SK-N-SH treated with all-trans-retinoic acid at 6 μM for 48 hours (cell line): ENCODE measurements at regions not wholly inside any gene's neighbourhood (a gene's known extent, or its start where the extent isn't known, plus 50 kb on each side); places are given as distances from the start of the nearest gene placed in this dataset.

Source experiments
- ATAC-seq: fragments of 200-7000 bp; cut with Tn5 transposase; 3 replicates; pipeline ENCODE4 v1.9.1; 2020; ENCODE audit warnings: mild to moderate bottlenecking, moderate library complexity
- ARNTL ChIP-seq: fragments of 450-650 bp; formaldehyde crosslinking; IDR thresholded peaks from 2 replicates; pipeline ENCODE4 v1.5.0; 2020; ENCODE audit warnings: low read depth, mild to moderate bottlenecking, moderate library complexity, borderline replicate concordance
- BACH2 ChIP-seq: fragments of 250-450 bp; sonication (Bioruptor Pico); IDR thresholded peaks from 2 replicates; pipeline ENCODE4 v1.9.0; 2021; ENCODE audit warnings: mild to moderate bottlenecking, borderline replicate concordance
- CREB5 ChIP-seq: fragments of 250-450 bp; sonication (Bioruptor Pico); IDR thresholded peaks from 2 replicates; pipeline ENCODE4 v1.5.1; 2020; ENCODE audit warnings: low read depth, mild to moderate bottlenecking, moderate library complexity
- CSDC2 ChIP-seq: fragments of 250-450 bp; sonication (Bioruptor Pico); IDR thresholded peaks from 2 replicates; pipeline ENCODE4 v1.5.0; 2020; ENCODE audit warnings: mild to moderate bottlenecking, moderate library complexity
- CSRNP3 ChIP-seq: fragments of 250-450 bp; sonication (Bioruptor Pico); IDR thresholded peaks from 2 replicates; pipeline ENCODE4 v1.5.1; 2021; ENCODE audit warnings: mild to moderate bottlenecking, moderate library complexity
- ESRRG ChIP-seq: fragments of 250-450 bp; sonication (Bioruptor Pico); IDR thresholded peaks from 2 replicates; pipeline ENCODE4 v1.6.1; 2021; ENCODE audit warnings: mild to moderate bottlenecking
- GLIS3 ChIP-seq: fragments of 250-450 bp; sonication (Bioruptor Pico); IDR thresholded peaks from 2 replicates; pipeline ENCODE4 v1.5.0; 2020; ENCODE audit warnings: mild to moderate bottlenecking, moderate library complexity
- ISL1 ChIP-seq: fragments of 250-450 bp; sonication (Bioruptor Pico); IDR thresholded peaks from 2 replicates; pipeline ENCODE4 v2.1.2; 2022; ENCODE audit warnings: mild to moderate bottlenecking, moderate library complexity
- OSR1 ChIP-seq: fragments of 250-450 bp; sonication (Bioruptor Pico); IDR thresholded peaks from 2 replicates; pipeline ENCODE4 v1.8.0; 2022; ENCODE audit warnings: moderate library complexity, mild to moderate bottlenecking, inconsistent platforms
- RARB ChIP-seq: fragments of 250-450 bp; sonication (Bioruptor Pico); IDR thresholded peaks from 2 replicates; pipeline ENCODE4 v1.8.0; 2021; ENCODE audit warnings: mild to moderate bottlenecking, moderate library complexity
- SNAI2 ChIP-seq: fragments of 250-450 bp; sonication (Bioruptor Pico); IDR thresholded peaks from 2 replicates; pipeline ENCODE4 v1.5.0; 2020; ENCODE audit warnings: mild to moderate bottlenecking, moderate library complexity
- TOX ChIP-seq: fragments of 250-450 bp; sonication (Bioruptor Pico); IDR thresholded peaks from 2 replicates; pipeline ENCODE4 v1.8.0; 2021; ENCODE audit warnings: mild to moderate bottlenecking, moderate library complexity, borderline replicate concordance
- ZC3H10 ChIP-seq: fragments of 250-450 bp; sonication (Bioruptor Pico); IDR thresholded peaks from 2 replicates; pipeline ENCODE4 v1.5.1; 2021; ENCODE audit warnings: mild to moderate bottlenecking, moderate library complexity
- ZFP3 ChIP-seq: fragments of 250-450 bp; sonication (Bioruptor Pico); IDR thresholded peaks from 2 replicates; pipeline ENCODE4 v1.5.0; 2020; ENCODE audit warnings: mild to moderate bottlenecking, moderate library complexity
- ZFP30 ChIP-seq: fragments of 450-650 bp; formaldehyde crosslinking; IDR thresholded peaks from 2 replicates; pipeline ENCODE4 v1.5.0; 2022; ENCODE audit warnings: mild to moderate bottlenecking, moderate library complexity
- ZNF565 ChIP-seq: fragments of 450-650 bp; formaldehyde crosslinking; conservative IDR thresholded peaks from 2 replicates; pipeline ENCODE4 v1.5.0; 2020; ENCODE audit warnings: low read depth, mild to moderate bottlenecking, moderate library complexity
- ZNF70 ChIP-seq: fragments of 450-650 bp; formaldehyde crosslinking; IDR thresholded peaks from 2 replicates; pipeline ENCODE4 v1.5.0; 2020; ENCODE audit warnings: mild to moderate bottlenecking, moderate library complexity
- TF ChIP-seq, protein P1 (sequence below): fragments of 250-450 bp; sonication (Bioruptor Pico); IDR thresholded peaks from 2 replicates; pipeline ENCODE4 v1.8.0; 2021; ENCODE audit warnings: low read depth, mild to moderate bottlenecking, moderate library complexity, borderline replicate concordance
- TF ChIP-seq, protein P2 (sequence below): fragments of 250-450 bp; sonication (Bioruptor Pico); IDR thresholded peaks from 2 replicates; pipeline ENCODE4 v1.5.0; 2020; ENCODE audit warnings: mild to moderate bottlenecking, moderate library complexity
- TF ChIP-seq, protein P3 (sequence below): fragments of 250-450 bp; sonication (Bioruptor Pico); IDR thresholded peaks from 2 replicates; pipeline ENCODE4 v1.8.0; 2020; ENCODE audit warnings: mild to moderate bottlenecking, moderate library complexity, borderline replicate concordance

DNA sequence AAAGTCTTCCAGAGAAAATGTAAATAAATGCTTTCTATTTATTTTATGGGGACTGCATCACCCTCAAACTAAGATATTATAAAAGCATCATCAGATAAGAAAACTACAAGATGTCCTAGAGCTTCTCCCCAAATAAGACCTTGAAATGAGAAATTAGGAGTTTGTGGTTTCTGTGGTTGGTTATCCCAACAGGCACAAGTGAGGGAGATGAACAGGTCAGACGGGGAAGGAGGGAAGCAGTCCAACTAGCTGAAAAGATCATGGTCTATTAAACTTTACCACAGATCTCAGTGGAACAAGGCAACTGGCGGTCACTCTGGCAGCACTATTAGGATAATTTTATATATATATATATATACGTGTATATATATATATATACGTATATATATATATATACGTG, 319.3 kb upstream of the GRID2 start:
- TF ChIP-seq SNAI2 (no peak), TOX (CRISPR knock-in tag) (no peak), BACH2 (CRISPR knock-in tag) (no peak)
- TF ChIP-seq, protein P1, sequence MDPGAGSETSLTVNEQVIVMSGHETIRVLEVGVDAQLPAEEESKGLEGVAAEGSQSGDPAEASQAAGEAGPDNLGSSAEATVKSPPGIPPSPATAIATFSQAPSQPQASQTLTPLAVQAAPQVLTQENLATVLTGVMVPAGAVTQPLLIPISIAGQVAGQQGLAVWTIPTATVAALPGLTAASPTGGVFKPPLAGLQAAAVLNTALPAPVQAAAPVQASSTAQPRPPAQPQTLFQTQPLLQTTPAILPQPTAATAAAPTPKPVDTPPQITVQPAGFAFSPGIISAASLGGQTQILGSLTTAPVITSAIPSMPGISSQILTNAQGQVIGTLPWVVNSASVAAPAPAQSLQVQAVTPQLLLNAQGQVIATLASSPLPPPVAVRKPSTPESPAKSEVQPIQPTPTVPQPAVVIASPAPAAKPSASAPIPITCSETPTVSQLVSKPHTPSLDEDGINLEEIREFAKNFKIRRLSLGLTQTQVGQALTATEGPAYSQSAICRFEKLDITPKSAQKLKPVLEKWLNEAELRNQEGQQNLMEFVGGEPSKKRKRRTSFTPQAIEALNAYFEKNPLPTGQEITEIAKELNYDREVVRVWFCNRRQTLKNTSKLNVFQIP (CRISPR knock-in tag) = no peak
- TF ChIP-seq, protein P2, sequence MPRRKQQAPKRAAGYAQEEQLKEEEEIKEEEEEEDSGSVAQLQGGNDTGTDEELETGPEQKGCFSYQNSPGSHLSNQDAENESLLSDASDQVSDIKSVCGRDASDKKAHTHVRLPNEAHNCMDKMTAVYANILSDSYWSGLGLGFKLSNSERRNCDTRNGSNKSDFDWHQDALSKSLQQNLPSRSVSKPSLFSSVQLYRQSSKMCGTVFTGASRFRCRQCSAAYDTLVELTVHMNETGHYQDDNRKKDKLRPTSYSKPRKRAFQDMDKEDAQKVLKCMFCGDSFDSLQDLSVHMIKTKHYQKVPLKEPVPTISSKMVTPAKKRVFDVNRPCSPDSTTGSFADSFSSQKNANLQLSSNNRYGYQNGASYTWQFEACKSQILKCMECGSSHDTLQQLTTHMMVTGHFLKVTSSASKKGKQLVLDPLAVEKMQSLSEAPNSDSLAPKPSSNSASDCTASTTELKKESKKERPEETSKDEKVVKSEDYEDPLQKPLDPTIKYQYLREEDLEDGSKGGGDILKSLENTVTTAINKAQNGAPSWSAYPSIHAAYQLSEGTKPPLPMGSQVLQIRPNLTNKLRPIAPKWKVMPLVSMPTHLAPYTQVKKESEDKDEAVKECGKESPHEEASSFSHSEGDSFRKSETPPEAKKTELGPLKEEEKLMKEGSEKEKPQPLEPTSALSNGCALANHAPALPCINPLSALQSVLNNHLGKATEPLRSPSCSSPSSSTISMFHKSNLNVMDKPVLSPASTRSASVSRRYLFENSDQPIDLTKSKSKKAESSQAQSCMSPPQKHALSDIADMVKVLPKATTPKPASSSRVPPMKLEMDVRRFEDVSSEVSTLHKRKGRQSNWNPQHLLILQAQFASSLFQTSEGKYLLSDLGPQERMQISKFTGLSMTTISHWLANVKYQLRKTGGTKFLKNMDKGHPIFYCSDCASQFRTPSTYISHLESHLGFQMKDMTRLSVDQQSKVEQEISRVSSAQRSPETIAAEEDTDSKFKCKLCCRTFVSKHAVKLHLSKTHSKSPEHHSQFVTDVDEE = no peak
- ATAC-seq = no peak

DNA sequence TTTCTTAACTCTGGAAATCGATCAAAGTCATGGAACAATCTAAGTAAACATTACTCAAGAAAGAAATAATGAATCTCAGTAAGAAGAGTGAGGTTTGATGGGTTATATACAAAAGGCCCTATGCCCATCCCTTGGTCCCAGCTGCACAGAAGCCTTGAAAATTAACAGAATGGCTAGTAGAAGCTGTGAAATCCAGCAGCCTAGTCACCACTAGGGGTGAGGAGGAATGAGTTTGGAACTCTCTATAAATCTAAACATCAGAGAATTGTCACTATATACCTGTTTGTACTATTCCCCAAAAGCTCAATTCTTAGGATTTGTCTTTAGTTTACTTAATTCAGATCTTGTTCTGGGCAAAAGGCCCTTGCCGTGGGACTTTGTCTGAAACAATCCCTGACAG, 313.9 kb upstream of the GRID2 start:
- no peak for TF ChIP-seq ARNTL (CRISPR knock-in tag)
- TF ChIP-seq ZFP3 (CRISPR knock-in tag) = no peak
- no peak for TF ChIP-seq ZNF565
- TF ChIP-seq RARB (CRISPR knock-in tag) = no peak
- TF ChIP-seq OSR1 (CRISPR knock-in tag) = no peak
- TF ChIP-seq SNAI2 = no peak
- TF ChIP-seq GLIS3 (CRISPR knock-in tag) = no peak
- no peak for TF ChIP-seq ZFP30
- no peak for ATAC-seq

- no peak for TF ChIP-seq CSDC2 (CRISPR knock-in tag)
- no peak for TF ChIP-seq CSRNP3
- no peak for TF ChIP-seq BACH2 (CRISPR knock-in tag)
- TF ChIP-seq OSR1 (CRISPR knock-in tag) = no peak
- no peak for TF ChIP-seq ZC3H10 (CRISPR knock-in tag)
- no peak for TF ChIP-seq ZFP30
- TF ChIP-seq, protein P3, sequence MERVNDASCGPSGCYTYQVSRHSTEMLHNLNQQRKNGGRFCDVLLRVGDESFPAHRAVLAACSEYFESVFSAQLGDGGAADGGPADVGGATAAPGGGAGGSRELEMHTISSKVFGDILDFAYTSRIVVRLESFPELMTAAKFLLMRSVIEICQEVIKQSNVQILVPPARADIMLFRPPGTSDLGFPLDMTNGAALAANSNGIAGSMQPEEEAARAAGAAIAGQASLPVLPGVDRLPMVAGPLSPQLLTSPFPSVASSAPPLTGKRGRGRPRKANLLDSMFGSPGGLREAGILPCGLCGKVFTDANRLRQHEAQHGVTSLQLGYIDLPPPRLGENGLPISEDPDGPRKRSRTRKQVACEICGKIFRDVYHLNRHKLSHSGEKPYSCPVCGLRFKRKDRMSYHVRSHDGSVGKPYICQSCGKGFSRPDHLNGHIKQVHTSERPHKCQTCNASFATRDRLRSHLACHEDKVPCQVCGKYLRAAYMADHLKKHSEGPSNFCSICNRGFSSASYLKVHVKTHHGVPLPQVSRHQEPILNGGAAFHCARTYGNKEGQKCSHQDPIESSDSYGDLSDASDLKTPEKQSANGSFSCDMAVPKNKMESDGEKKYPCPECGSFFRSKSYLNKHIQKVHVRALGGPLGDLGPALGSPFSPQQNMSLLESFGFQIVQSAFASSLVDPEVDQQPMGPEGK (CRISPR knock-in tag) = no peak
- TF ChIP-seq TOX (CRISPR knock-in tag) = no peak
- TF ChIP-seq ESRRG (CRISPR knock-in tag) = no peak
- TF ChIP-seq ZFP3 (CRISPR knock-in tag) = no peak
- no peak for TF ChIP-seq CREB5 (CRISPR knock-in tag)
- no peak for TF ChIP-seq ISL1 (CRISPR knock-in tag)
- TF ChIP-seq ZNF70 (CRISPR knock-in tag) = no peak
Measured at GRCh38 chr4:91990726-91991125, 313.0 kb upstream of the GRID2 start.

DNA sequence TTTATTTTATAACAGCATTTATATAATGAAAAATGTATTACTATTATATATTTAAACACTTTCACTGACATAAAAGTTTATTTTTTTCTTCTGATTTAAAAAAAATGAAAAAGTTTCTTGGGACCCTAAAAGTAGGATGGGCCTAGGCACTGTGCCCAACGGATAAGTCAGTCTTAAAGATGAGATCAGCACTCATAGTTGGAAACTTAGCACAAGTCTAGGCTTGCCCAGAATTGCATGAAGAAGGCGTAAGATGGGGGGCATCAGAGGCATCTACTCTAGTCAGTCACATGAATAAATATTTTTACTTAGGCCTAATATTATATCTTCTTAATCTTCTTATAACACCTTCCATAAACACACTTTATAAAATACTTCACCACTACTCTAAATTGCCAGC, 306.7 kb upstream of the GRID2 start:
- ATAC-seq = no peak

More at GRCh38 chr4:91990726-91991125, 313.0 kb upstream of the GRID2 start:
- no peak for ATAC-seq

More for the DNA sequence above, 306.7 kb upstream of the GRID2 start:
- no peak for TF ChIP-seq ESRRG (CRISPR knock-in tag)
